ENCODE measurements at regions not wholly inside any gene's neighbourhood (a gene's known extent, or its start where the extent isn't known, plus 50 kb on each side); places are given as distances from the start of the nearest gene placed in this dataset.

DNA sequence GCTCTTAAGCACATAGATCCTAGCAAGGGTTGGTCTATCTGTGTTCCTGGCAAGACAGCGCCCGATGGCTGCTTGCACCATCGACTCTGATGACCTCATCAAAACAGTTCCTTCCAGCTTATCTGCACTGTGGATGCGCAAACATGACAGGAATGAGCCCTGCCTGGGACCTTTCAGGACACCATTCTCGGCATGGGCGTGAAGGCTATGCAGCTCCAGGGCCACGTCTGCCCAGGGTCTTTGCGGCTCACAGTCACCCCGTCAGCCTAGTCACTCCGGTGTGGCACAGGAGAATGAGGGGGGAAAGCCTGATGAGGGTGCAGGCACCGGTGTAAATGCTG is 147.8 kb upstream of the TWIST2 start:
- Histone ChIP-seq H3K9ac (ENCODE audit: insufficient read depth, low read length) (no peak overlapping the region), H3K9me3 (ENCODE audit: control insufficient read depth, insufficient read depth, low read depth, low read length) (no peaks in the 10 kb centered on the region), H3K4me3 (replicated peaks in 1 of 4; ENCODE audit: control extremely low read depth in 1 of 4, insufficient read depth in 1 of 4, low read depth in 3 of 4, low read length in 4 of 4) (no peak overlapping the region), H3K27ac (ENCODE audit: insufficient read depth, low read length) (no peak overlapping the region), H2AFZ (ENCODE audit: low read length) (no peak overlapping the region), H3K36me3 (ENCODE audit: control insufficient read depth, insufficient read depth, low read length) (no peaks in the 10 kb centered on the region), H3K4me1 (ENCODE audit: control insufficient read depth, extremely low read depth, insufficient read depth, low read length) (no peaks in the 10 kb centered on the region), H3K27me3 (ENCODE audit: control insufficient read depth, insufficient read depth, low read length) (no peaks in the 10 kb centered on the region), H4K20me1 (ENCODE audit: control insufficient read depth, extremely low read depth, insufficient read depth, low read length) (no peaks in the 10 kb centered on the region), H3K79me2 (ENCODE audit: control insufficient read depth, insufficient read depth, low read length) (no peaks in the 10 kb centered on the region), H3K4me2 (ENCODE audit: extremely low read depth, insufficient read depth, low read length) (no peak overlapping the region)
- DNase-seq (ENCODE audit: low read depth in 2 of 2) = peak; percentile 42 to 48
- TF ChIP-seq, protein P1, sequence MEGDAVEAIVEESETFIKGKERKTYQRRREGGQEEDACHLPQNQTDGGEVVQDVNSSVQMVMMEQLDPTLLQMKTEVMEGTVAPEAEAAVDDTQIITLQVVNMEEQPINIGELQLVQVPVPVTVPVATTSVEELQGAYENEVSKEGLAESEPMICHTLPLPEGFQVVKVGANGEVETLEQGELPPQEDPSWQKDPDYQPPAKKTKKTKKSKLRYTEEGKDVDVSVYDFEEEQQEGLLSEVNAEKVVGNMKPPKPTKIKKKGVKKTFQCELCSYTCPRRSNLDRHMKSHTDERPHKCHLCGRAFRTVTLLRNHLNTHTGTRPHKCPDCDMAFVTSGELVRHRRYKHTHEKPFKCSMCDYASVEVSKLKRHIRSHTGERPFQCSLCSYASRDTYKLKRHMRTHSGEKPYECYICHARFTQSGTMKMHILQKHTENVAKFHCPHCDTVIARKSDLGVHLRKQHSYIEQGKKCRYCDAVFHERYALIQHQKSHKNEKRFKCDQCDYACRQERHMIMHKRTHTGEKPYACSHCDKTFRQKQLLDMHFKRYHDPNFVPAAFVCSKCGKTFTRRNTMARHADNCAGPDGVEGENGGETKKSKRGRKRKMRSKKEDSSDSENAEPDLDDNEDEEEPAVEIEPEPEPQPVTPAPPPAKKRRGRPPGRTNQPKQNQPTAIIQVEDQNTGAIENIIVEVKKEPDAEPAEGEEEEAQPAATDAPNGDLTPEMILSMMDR (conservative IDR thresholded peaks at IDR 0.05 in 1 of 2, IDR thresholded peaks at IDR 0.05 in 1 of 2; ENCODE audit: low read depth in 1 of 2, low read length in 2 of 2) = no peak
- TF ChIP-seq EZH2 (IDR thresholded peaks at IDR 0.05; ENCODE audit: low read length, missing control alignments) = no peak

DNA sequence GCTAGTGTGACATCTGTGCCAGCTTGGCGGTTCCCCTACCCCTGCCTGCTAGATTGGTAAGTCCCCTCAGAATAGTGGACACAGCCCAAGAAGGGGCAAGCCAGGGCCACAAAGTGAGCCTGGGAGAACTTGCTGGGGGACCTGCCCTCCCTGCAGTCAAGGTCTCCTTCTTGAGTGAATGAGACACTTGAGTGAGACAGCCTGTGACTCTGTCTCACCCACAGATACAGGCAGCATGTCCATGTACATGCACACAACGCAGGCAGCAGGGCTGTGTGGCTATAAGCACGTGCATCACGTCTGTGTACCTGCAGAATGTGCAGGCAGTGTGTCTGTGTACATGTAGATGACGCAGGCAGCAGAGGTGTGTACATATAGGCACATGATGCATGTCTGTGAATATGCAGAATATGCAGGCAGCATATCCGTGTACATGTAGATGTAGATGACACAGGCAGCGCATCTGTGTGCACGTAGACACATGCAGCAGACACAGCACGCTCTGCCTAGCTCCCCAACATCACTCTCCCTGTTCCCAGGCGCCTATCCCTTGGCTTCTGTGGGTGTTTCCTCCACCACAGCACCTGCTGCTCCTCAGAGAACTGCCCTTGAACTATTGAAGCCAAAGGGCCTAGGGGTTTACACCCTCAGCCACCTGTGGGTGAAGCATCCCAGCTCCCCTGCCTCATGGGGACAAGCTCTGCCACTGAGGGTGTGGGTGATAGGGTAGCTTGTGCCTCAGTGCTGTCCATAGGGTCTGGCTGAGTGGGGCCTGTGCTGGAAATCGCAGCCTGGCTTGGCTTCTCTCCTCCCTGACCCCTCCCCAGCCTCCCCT is 147.2 kb upstream of the TWIST2 start:
- H3K36me3 ChIP-seq (ENCODE audit: control insufficient read depth, insufficient read depth, low read length) = no peaks in the 10 kb centered on the region
- no peak overlapping the region for H2AFZ ChIP-seq (ENCODE audit: low read length)
- H3K9me3 ChIP-seq (ENCODE audit: control insufficient read depth, insufficient read depth, low read depth, low read length) = no peaks in the 10 kb centered on the region
- no peaks in the 10 kb centered on the region for H3K27me3 ChIP-seq (ENCODE audit: control insufficient read depth, insufficient read depth, low read length)
- TF ChIP-seq, protein P1 (conservative IDR thresholded peaks at IDR 0.05 in 1 of 2, IDR thresholded peaks at IDR 0.05 in 1 of 2; ENCODE audit: low read depth in 1 of 2, low read length in 2 of 2) = no peak
- no peak for TF ChIP-seq EZH2 (IDR thresholded peaks at IDR 0.05; ENCODE audit: low read length, missing control alignments)
- H3K4me3 ChIP-seq (replicated peaks in 1 of 4; ENCODE audit: control extremely low read depth in 1 of 4, insufficient read depth in 1 of 4, low read depth in 3 of 4, low read length in 4 of 4) = no peak overlapping the region
- H3K27ac ChIP-seq (ENCODE audit: insufficient read depth, low read length) = no peak overlapping the region
- no peak overlapping the region for H3K4me2 ChIP-seq (ENCODE audit: extremely low read depth, insufficient read depth, low read length)
- no peak for DNase-seq (ENCODE audit: low read depth in 2 of 2)
- H3K9ac ChIP-seq (ENCODE audit: insufficient read depth, low read length) = no peak overlapping the region
- H4K20me1 ChIP-seq (ENCODE audit: control insufficient read depth, extremely low read depth, insufficient read depth, low read length) = no peaks in the 10 kb centered on the region
- H3K4me1 ChIP-seq (ENCODE audit: control insufficient read depth, extremely low read depth, insufficient read depth, low read length) = no peaks in the 10 kb centered on the region
- H3K79me2 ChIP-seq (ENCODE audit: control insufficient read depth, insufficient read depth, low read length) = no peaks in the 10 kb centered on the region

DNA sequence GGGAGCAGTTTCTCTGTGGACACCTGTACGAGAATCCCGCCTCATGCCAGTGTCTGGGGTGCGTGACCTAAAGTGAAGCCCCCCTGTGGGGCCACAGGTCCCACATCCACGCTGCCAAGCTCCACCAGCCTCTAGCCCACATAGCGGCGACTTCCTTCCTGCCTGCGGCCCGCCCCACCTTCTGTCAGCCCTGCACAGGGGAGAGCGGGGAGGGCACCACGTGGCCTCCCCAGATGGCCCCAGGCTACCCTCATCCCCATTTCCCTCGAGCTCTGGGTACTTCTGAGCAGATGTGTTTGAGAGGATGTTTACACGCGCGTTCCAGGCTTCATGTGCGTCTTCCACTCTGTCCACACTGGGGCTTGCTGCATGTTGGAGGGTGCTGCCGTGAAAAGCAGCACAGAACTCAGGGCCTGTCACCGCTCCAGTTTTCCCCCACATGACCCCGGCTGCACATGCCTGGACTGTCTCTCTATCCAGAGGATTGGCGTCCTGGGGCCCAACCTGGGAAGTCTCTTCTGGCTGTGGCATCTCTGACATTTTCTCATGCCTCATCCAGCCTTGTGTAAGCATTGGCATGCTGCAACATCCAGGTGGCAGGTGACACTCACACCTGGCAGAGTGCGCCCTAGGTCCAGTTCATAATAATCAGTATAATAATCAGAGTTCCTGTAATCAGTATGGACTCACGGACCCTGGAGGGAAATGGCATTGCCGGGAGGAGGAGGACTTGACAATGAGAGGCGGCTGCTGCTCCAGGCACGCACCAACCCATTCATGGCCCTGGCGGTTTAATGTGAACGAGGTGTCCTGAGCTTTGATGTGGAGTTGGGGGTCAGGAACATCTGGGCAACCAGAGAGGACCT is 146.3 kb upstream of the TWIST2 start:
- H3K4me3 ChIP-seq (replicated peaks in 1 of 4; ENCODE audit: control extremely low read depth in 1 of 4, insufficient read depth in 1 of 4, low read depth in 3 of 4, low read length in 4 of 4) = no peak overlapping the region
- H3K4me2 ChIP-seq (ENCODE audit: extremely low read depth, insufficient read depth, low read length) = no peak overlapping the region
- H3K4me1 ChIP-seq (ENCODE audit: control insufficient read depth, extremely low read depth, insufficient read depth, low read length) = no peaks in the 10 kb centered on the region
- no peaks in the 10 kb centered on the region for H4K20me1 ChIP-seq (ENCODE audit: control insufficient read depth, extremely low read depth, insufficient read depth, low read length)
- no peaks in the 10 kb centered on the region for H3K27me3 ChIP-seq (ENCODE audit: control insufficient read depth, insufficient read depth, low read length)
- DNase-seq (ENCODE audit: low read depth in 2 of 2) = no peak
- no peak overlapping the region for H3K27ac ChIP-seq (ENCODE audit: insufficient read depth, low read length)
- H3K79me2 ChIP-seq (ENCODE audit: control insufficient read depth, insufficient read depth, low read length) = no peaks in the 10 kb centered on the region
- H2AFZ ChIP-seq (ENCODE audit: low read length) = no peak overlapping the region
- no peak overlapping the region for H3K9ac ChIP-seq (ENCODE audit: insufficient read depth, low read length)
- TF ChIP-seq, protein P1 (conservative IDR thresholded peaks at IDR 0.05 in 1 of 2, IDR thresholded peaks at IDR 0.05 in 1 of 2; ENCODE audit: low read depth in 1 of 2, low read length in 2 of 2) = no peak
- TF ChIP-seq EZH2 (IDR thresholded peaks at IDR 0.05; ENCODE audit: low read length, missing control alignments) = no peak
- H3K36me3 ChIP-seq (ENCODE audit: control insufficient read depth, insufficient read depth, low read length) = no peaks in the 10 kb centered on the region
- no peaks in the 10 kb centered on the region for H3K9me3 ChIP-seq (ENCODE audit: control insufficient read depth, insufficient read depth, low read depth, low read length)

All from fibroblast of lung (primary cell).